HG03064 (cell line): ENCODE measurements at regions not wholly inside any gene's neighbourhood (a gene's known extent, or its start where the extent isn't known, plus 50 kb on each side); places are given as distances from the start of the nearest gene placed in this dataset.
"Not testable (repeated sequence)": the region's sequence is repeated elsewhere in the genome, so short reads cannot be mapped to it uniquely, and the experiment has no call there.

Source experiments
- ATAC-seq: cut with Tn5 transposase; IDR thresholded peaks from one replicate; pipeline ENCODE4 v1.9.1; 2021; ENCODE audit warnings: low read depth; ENCODE audit not compliant: unreplicated experiment

- no peak for ATAC-seq
Measured at GRCh38 chr13:50225193-50226155, 210.2 kb downstream of the KCNRG start.

- peak; percentile 72 for ATAC-seq
Measured at GRCh38 chr13:50226515-50227155, 211.4 kb downstream of the KCNRG start.

- no peak for ATAC-seq
Measured at GRCh38 chr13:50227361-50227760, 212.1 kb downstream of the KCNRG start.

GRCh38 chr13:50228527-50228926, 213.3 kb downstream of the KCNRG start:
- no peak for ATAC-seq

GRCh38 chr13:50229960-50230661, 214.9 kb downstream of the KCNRG start:
- ATAC-seq = no peak

- ATAC-seq = no peak
Measured at GRCh38 chr13:50230662-50230978, 215.4 kb downstream of the KCNRG start.

- not testable (repeated sequence) for ATAC-seq
Measured at GRCh38 chr13:50233574-50233973, 218.3 kb downstream of the KCNRG start.

GRCh38 chr13:50235604-50236342, 220.5 kb downstream of the KCNRG start:
- ATAC-seq = no peak

GRCh38 chr13:50236898-50237318, 221.7 kb downstream of the KCNRG start:
- ATAC-seq = peak; percentile 90

- no peak for ATAC-seq
Measured at GRCh38 chr13:50238922-50239321, 223.7 kb downstream of the KCNRG start.

GRCh38 chr13:50241479-50241878, 226.2 kb downstream of the KCNRG start:
- ATAC-seq = no peak

GRCh38 chr13:50243931-50244330, 228.7 kb downstream of the KCNRG start:
- no peak for ATAC-seq

- peak; percentile 7 for ATAC-seq
Measured at GRCh38 chr13:50244355-50244712, 229.1 kb downstream of the KCNRG start.

GRCh38 chr13:50244713-50245574, 229.7 kb downstream of the KCNRG start:
- peak; percentile 80 for ATAC-seq

GRCh38 chr13:50247223-50247622, 232.0 kb downstream of the KCNRG start:
- ATAC-seq = no peak

GRCh38 chr13:50248516-50249143, 233.4 kb downstream of the KCNRG start:
- no peak for ATAC-seq

- ATAC-seq = no peak
Measured at GRCh38 chr13:50249144-50249521, 233.9 kb downstream of the KCNRG start.

- ATAC-seq = no peak
Measured at GRCh38 chr13:50250401-50250800, 235.2 kb downstream of the KCNRG start.

GRCh38 chr13:50255639-50256038, 240.4 kb downstream of the KCNRG start:
- ATAC-seq = peak; percentile 65
